ENCODE measurements at regions not wholly inside any gene's neighbourhood (a gene's known extent, or its start where the extent isn't known, plus 50 kb on each side); places are given as distances from the start of the nearest gene placed in this dataset.

DNA sequence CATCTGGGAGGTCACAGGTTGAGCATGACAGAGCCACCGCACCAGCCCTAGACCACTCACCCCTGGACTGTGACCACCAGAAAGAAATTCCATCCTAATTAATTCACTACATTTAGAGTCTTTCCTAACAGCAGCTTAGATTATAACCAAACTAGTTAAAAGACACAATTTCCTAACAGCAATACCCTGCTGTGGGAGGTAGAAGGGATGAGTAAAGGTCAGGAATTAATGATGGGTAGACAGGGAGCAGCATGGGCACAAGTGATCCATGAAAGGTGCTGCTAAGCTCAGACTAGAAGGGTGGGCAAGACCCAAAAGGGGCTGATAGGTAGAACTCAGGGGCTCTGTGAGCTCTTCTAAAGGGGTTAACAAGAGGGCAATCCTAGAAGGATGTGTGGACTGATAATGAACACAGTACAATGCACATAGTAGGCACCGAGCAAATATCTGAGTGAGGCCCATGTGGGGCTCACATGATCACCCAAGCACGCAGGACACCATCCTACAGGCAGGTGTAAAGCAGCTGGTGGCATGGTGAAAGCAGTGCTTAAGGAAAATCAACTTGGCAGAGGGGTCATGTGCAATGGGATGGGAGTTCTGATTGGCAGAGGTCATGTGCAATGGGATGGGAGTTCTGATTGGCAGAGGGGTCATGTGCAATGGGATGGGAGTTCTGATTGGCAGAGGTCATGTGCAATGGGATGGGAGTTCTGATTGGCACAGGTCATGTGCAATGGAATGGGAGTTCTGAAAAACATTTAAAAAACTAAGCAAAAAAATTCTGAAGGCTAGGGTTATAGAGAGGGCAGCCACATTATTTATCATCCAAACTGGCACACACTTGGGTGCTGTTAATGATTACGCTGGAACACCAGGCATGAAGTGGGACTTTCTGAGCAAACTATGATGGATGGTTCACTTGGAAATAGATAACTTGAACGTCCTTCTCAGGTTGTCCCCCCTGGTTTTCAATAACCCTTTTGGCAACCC, 188.2 kb upstream of the FOXQ1 start:
- intact Hi-C loops (cut with micrococcal nuclease), result no loop called here
- Histone ChIP-seq H3K4me1 (no peaks in the 10 kb centered on the region), H3K36me3 (no peaks in the 10 kb centered on the region), H3K27me3 (ENCODE audit: low read depth) (peaks cover 39% of the 10 kb centered on the region), H3K9me3 (replicated peaks) (no peaks in the 10 kb centered on the region), H3K27ac (replicated peaks) (no peak overlapping the region), H3K4me3 (no peak overlapping the region)
- TF ChIP-seq CTCF (IDR thresholded peaks at IDR 0.05; ENCODE audit: borderline replicate concordance), result no peak
- DNase-seq, result no peak

- Histone ChIP-seq H3K27me3 (ENCODE audit: low read depth) (peaks cover 39% of the 10 kb centered on the region), H3K36me3 (no peaks in the 10 kb centered on the region), H3K27ac (replicated peaks) (no peak overlapping the region), H3K9me3 (replicated peaks) (no peaks in the 10 kb centered on the region), H3K4me3 (no peak overlapping the region), H3K4me1 (no peaks in the 10 kb centered on the region)
- intact Hi-C loops (cut with micrococcal nuclease), result no loop called here
- no peak for TF ChIP-seq CTCF (IDR thresholded peaks at IDR 0.05; ENCODE audit: borderline replicate concordance)
- no peak for DNase-seq
Observed at GRCh38 chr6:1122083-1122482, 189.8 kb upstream of the FOXQ1 start.

- intact Hi-C loops (cut with micrococcal nuclease), result no loop called here
Observed at GRCh38 chr6:1118287-1118647, 193.6 kb upstream of the FOXQ1 start.

GRCh38 chr6:1117530-1118286, 194.2 kb upstream of the FOXQ1 start:
- no peak for TF ChIP-seq CTCF (IDR thresholded peaks at IDR 0.05; ENCODE audit: borderline replicate concordance)

More at GRCh38 chr6:1118287-1118647, 193.6 kb upstream of the FOXQ1 start:
- DNase-seq, result no peak
- no peaks in the 10 kb centered on the region for H3K36me3 ChIP-seq
- H3K27me3 ChIP-seq (ENCODE audit: low read depth), result peaks cover 32% of the 10 kb centered on the region
- peak overlapping the region; percentile 34 for H3K27ac ChIP-seq (replicated peaks)
- H3K4me1 ChIP-seq, result no peaks in the 10 kb centered on the region
- TF ChIP-seq CTCF (IDR thresholded peaks at IDR 0.05; ENCODE audit: borderline replicate concordance), result no peak
- H3K4me3 ChIP-seq, result no peak overlapping the region
- no peaks in the 10 kb centered on the region for H3K9me3 ChIP-seq (replicated peaks)

GRCh38 chr6:1116149-1116548, 195.7 kb upstream of the FOXQ1 start:
- intact Hi-C loops (cut with micrococcal nuclease), result no loop called here
- Histone ChIP-seq H3K4me3 (no peak overlapping the region), H3K4me1 (no peaks in the 10 kb centered on the region), H3K36me3 (no peaks in the 10 kb centered on the region), H3K27ac (replicated peaks) (no peak overlapping the region), H3K27me3 (ENCODE audit: low read depth) (peaks cover 48% of the 10 kb centered on the region), H3K9me3 (replicated peaks) (no peaks in the 10 kb centered on the region)
- no peak for DNase-seq
- no peak for TF ChIP-seq CTCF (IDR thresholded peaks at IDR 0.05; ENCODE audit: borderline replicate concordance)

More at GRCh38 chr6:1117530-1118286, 194.2 kb upstream of the FOXQ1 start:
- no peaks in the 10 kb centered on the region for H3K9me3 ChIP-seq (replicated peaks)
- intact Hi-C loops (cut with micrococcal nuclease), result no loop called here
- no peaks in the 10 kb centered on the region for H3K36me3 ChIP-seq
- no peak overlapping the region for H3K4me3 ChIP-seq
- H3K4me1 ChIP-seq, result no peaks in the 10 kb centered on the region
- H3K27ac ChIP-seq (replicated peaks), result peak overlapping the region; percentile 30
- peaks cover 38% of the 10 kb centered on the region for H3K27me3 ChIP-seq (ENCODE audit: low read depth)
- no peak for DNase-seq

Data from left ventricle myocardium inferior (tissue), 1 donor.